ENCODE measurements at regions not wholly inside any gene's neighbourhood (a gene's known extent, or its start where the extent isn't known, plus 50 kb on each side); places are given as distances from the start of the nearest gene placed in this dataset.

GRCh38 chr4:113821856-113822255, 60.3 kb upstream of the CAMK2D start:
- Histone ChIP-seq H3K9me3 (no peaks in the 10 kb centered on the region), H3K4me3 (no peak overlapping the region), H3K4me1 (no peaks in the 10 kb centered on the region), H3K27ac (no peak overlapping the region), H3K4me2 (no peak overlapping the region)
- DNase-seq (ENCODE audit: low read depth in 1 of 2, low spot score in 1 of 2), result no peak
- ChIA-PET CTCF (no interaction called here), POLR2A (no interaction called here)
- TF ChIP-seq RARB (CRISPR knock-in tag; IDR thresholded peaks at IDR 0.05), result no peak
- ATAC-seq, result no peak
- WGBS (ENCODE audit: missing lambda C conversion rate), result 87% methylated on average over 2 of the region's 2 CpGs
- no peak for FAIRE-seq

GRCh38 chr4:113820108-113820507, 58.6 kb upstream of the CAMK2D start:
- no peak overlapping the region for H3K4me2 ChIP-seq
- H3K4me1 ChIP-seq, result no peaks in the 10 kb centered on the region
- WGBS (ENCODE audit: missing lambda C conversion rate), result 44% methylated on average over 3 of the region's 3 CpGs
- POLR2A ChIA-PET, result no interaction called here
- CTCF ChIA-PET, result no interaction called here
- no peaks in the 10 kb centered on the region for H3K9me3 ChIP-seq
- TF ChIP-seq CEBPB (IDR thresholded peaks at IDR 0.05), result no peak
- no peak for TF ChIP-seq FOXS1 (CRISPR knock-in tag; IDR thresholded peaks at IDR 0.05)
- no peak for TF ChIP-seq CTCF (IDR thresholded peaks at IDR 0.05)
- TF ChIP-seq REST (IDR thresholded peaks at IDR 0.05), result no peak
- no peak for TF ChIP-seq PHF8 (IDR thresholded peaks at IDR 0.05; ENCODE audit: borderline replicate concordance, low read depth)
- TF ChIP-seq CBX2 (IDR thresholded peaks at IDR 0.05; ENCODE audit: borderline replicate concordance, low read depth), result no peak
- no peak for FAIRE-seq
- H3K4me3 ChIP-seq, result no peak overlapping the region
- no peak for DNase-seq (ENCODE audit: low read depth in 1 of 2, low spot score in 1 of 2)
- ATAC-seq, result no peak
- no peak overlapping the region for H3K27ac ChIP-seq

- ChIA-PET POLR2A (no interaction called here), CTCF (no interaction called here)
- DNase-seq (ENCODE audit: low read depth in 1 of 2, low spot score in 1 of 2) (no peak), FAIRE-seq (no peak), ATAC-seq (no peak)
- no peak overlapping the region for H3K27ac ChIP-seq
- no peaks in the 10 kb centered on the region for H3K4me1 ChIP-seq
- TF ChIP-seq SREBF2 (IDR thresholded peaks at IDR 0.05) (no peak), MAX (IDR thresholded peaks at IDR 0.05) (no peak), RAD21 (conservative IDR thresholded peaks at IDR 0.05 in 1 of 2, IDR thresholded peaks at IDR 0.05 in 1 of 2) (no peak), BCL3 (IDR thresholded peaks at IDR 0.05) (no peak), ESRRA (IDR thresholded peaks at IDR 0.05; ENCODE audit: borderline replicate concordance, low read length) (no peak), ZSCAN20 (CRISPR knock-in tag; IDR thresholded peaks at IDR 0.05) (no peak), GATA3 (IDR thresholded peaks at IDR 0.05; ENCODE audit: borderline replicate concordance) (no peak), BHLHE40 (IDR thresholded peaks at IDR 0.05; ENCODE audit: low read depth, low read length) (no peak), MAFK (IDR thresholded peaks at IDR 0.05; ENCODE audit: partially characterized antibody) (no peak), HEYL (CRISPR knock-in tag; IDR thresholded peaks at IDR 0.05) (no peak), FOSL2 (IDR thresholded peaks at IDR 0.05) (no peak), FOSL2 (CRISPR knock-in tag; IDR thresholded peaks at IDR 0.05) (no peak), ELK1 (IDR thresholded peaks at IDR 0.05; ENCODE audit: low read depth, low read length) (no peak), POLR2AphosphoS2 (conservative IDR thresholded peaks at IDR 0.05; ENCODE audit: low read length) (no peak), HMGXB4 (CRISPR knock-in tag; IDR thresholded peaks at IDR 0.05; ENCODE audit: borderline replicate concordance) (no peak), JUNB (IDR thresholded peaks at IDR 0.05) (no peak), MYC (IDR thresholded peaks at IDR 0.05; ENCODE audit: borderline replicate concordance, low read length) (no peak)
- WGBS (ENCODE audit: missing lambda C conversion rate), result 61% methylated on average over 2 of the region's 2 CpGs
- H3K4me3 ChIP-seq, result no peak overlapping the region
- no peak overlapping the region for H3K4me2 ChIP-seq
- no peaks in the 10 kb centered on the region for H3K9me3 ChIP-seq
Measured at GRCh38 chr4:113815826-113816225, 54.3 kb upstream of the CAMK2D start.
